ENCODE measurements at regions not wholly inside any gene's neighbourhood (a gene's known extent, or its start where the extent isn't known, plus 50 kb on each side); places are given as distances from the start of the nearest gene placed in this dataset.

DNA sequence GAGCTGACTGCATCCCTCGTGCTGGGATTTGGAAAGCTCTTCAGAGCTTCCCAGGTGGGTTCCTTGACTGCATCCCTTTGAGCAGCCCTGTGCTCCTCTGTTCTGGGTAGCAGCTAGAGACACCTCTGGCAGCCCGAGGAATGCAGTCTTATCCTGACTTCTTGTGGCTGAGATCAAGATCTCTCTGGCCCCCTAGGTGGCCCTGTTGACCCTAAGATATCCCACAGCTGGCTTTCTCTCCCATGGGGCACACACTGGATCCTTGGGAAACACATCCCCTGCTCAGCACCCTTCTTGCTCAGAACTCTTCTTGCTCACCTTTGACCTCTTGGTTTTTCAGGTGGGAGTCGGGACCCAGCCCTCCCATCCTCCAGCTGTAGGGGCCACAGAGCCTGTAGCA lies 237.2 kb downstream of the TSN start:
- no peaks in the 10 kb centered on the region for H3K4me1 ChIP-seq
- H3K36me3 ChIP-seq: no peaks in the 10 kb centered on the region
- TF ChIP-seq, protein P1, sequence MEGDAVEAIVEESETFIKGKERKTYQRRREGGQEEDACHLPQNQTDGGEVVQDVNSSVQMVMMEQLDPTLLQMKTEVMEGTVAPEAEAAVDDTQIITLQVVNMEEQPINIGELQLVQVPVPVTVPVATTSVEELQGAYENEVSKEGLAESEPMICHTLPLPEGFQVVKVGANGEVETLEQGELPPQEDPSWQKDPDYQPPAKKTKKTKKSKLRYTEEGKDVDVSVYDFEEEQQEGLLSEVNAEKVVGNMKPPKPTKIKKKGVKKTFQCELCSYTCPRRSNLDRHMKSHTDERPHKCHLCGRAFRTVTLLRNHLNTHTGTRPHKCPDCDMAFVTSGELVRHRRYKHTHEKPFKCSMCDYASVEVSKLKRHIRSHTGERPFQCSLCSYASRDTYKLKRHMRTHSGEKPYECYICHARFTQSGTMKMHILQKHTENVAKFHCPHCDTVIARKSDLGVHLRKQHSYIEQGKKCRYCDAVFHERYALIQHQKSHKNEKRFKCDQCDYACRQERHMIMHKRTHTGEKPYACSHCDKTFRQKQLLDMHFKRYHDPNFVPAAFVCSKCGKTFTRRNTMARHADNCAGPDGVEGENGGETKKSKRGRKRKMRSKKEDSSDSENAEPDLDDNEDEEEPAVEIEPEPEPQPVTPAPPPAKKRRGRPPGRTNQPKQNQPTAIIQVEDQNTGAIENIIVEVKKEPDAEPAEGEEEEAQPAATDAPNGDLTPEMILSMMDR (IDR thresholded peaks at IDR 0.05): no peak
- DNase-seq: no peak
- no peak overlapping the region for H3K4me3 ChIP-seq
- H3K27me3 ChIP-seq: no peaks in the 10 kb centered on the region
- no peaks in the 10 kb centered on the region for H3K9me3 ChIP-seq
- H3K27ac ChIP-seq: no peak overlapping the region
- intact Hi-C loops (cut with DNase I; ENCODE audit: low total_unique reads): no loop called here

DNA sequence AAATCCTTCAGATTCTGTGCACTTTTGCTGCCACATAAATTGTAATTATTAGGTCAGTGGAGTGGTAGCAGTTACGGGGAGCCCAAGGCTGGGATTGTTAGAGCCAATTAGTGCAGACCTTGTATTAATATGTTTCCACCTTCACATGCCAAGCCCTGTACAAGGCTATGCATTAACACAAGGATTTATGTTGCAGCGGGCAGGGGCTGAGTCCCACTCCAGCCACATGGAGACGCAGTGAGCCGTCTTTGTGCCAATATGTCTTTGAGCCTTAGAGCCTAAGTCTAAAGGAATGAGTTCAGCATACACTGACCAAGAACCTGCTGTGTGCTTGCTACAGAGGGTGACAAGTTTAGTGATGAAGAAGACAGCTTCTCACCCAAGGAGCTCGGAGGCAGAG lies 238.2 kb downstream of the TSN start:
- Histone ChIP-seq H3K9me3 (no peaks in the 10 kb centered on the region), H3K27ac (no peak overlapping the region), H3K27me3 (no peaks in the 10 kb centered on the region), H3K4me3 (no peak overlapping the region), H3K36me3 (no peaks in the 10 kb centered on the region), H3K4me1 (no peaks in the 10 kb centered on the region)
- intact Hi-C loops (cut with DNase I; ENCODE audit: low total_unique reads): no loop called here
- TF ChIP-seq, protein P1 (IDR thresholded peaks at IDR 0.05): no peak
- no peak for DNase-seq

DNA sequence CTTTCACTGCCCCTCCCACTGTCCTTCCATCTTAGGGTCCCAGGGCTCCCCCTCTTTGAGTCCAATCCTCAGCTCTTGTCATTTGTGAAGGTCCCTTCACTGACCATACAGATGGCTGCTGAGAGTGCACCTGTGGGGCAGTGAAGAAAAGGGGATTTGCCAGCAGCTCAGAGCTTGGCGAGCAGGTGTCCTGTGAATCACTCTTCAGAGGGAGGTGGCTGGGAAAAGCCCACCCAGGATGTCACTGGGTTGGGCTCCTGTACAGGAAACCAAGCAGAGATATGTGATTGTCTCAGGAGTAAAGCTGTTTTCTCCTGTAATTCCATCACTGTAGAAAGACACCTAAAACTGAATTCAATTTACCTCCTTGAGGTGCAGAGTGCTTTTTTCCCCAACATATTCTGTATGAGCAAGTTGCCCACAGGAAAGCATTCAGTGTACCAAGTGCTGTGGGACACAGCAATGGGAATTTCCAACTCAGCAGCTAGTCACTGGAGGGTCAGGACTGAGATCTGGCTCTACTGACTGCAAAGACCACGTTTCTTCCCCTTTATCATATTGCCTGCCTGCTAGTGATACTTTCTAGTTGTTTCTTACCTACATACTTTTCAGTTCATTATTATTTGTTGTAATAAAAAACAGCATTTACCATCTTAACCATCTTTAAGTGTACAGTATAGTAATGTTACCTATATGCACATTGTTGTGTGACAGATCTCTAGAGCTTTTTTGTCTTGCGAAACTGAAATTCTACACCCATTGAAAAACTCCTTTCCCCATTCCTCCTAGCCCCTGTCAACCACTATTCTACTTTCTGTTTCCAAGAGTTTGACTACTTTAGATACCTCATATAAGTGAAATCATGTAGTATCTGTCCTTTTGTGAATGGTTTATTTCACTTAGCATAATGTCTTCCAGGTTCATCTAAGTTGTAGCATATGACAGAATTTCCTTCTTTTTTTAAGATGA lies 239.1 kb downstream of the TSN start:
- Histone ChIP-seq H3K36me3 (no peaks in the 10 kb centered on the region), H3K9me3 (no peaks in the 10 kb centered on the region), H3K4me3 (no peak overlapping the region), H3K27me3 (no peaks in the 10 kb centered on the region), H3K27ac (no peak overlapping the region), H3K4me1 (no peaks in the 10 kb centered on the region)
- TF ChIP-seq, protein P1 (IDR thresholded peaks at IDR 0.05): no peak
- intact Hi-C loops (cut with DNase I; ENCODE audit: low total_unique reads): no loop called here
- DNase-seq: no peak

DNA sequence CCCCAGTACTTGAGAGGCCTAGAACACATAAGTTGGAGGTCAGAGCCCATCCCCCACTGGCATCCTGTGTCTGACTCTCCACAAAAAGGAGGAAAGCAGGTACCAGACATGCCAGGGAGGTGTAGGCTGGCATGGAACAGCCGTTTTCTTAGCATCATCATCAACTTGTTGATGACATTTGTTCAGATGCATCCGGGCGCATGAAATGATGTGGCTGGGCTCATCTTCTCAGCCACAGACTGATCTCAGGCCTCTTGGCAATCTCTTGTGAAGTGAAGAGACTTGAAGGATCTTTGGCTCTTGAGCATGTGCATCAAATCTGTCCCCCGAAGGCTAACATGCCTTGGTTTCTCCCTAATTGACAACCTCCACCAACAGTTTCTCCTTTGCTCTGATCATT lies 243.3 kb downstream of the TSN start:
- no peaks in the 10 kb centered on the region for H3K4me1 ChIP-seq
- no peak overlapping the region for H3K4me3 ChIP-seq
- intact Hi-C loops (cut with DNase I; ENCODE audit: low total_unique reads): no loop called here
- TF ChIP-seq, protein P1 (IDR thresholded peaks at IDR 0.05): no peak
- DNase-seq: no peak
- H3K36me3 ChIP-seq: no peaks in the 10 kb centered on the region
- no peak overlapping the region for H3K27ac ChIP-seq
- no peaks in the 10 kb centered on the region for H3K9me3 ChIP-seq
- H3K27me3 ChIP-seq: no peaks in the 10 kb centered on the region

DNA sequence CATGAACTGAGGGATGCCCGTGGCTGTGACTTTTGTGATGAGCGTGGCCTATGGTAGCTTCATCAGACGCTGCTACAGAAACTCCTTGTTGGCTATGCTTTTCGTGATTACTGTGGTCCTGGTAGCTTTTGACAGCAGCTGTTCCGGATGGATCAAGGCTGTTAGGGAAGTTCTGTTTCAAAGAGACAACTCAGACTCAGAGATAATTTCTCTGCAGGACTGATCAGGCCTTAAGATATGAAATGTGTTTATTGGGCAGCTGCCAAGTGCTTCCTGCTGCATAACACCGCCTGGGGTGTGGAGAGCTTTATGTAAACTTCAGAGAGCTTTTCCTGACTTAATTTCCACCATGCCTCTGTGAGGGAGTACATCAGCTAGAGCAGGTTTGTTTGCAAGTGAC lies 243.8 kb downstream of the TSN start:
- TF ChIP-seq, protein P1 (IDR thresholded peaks at IDR 0.05): no peak
- no peak for DNase-seq
- H3K4me1 ChIP-seq: no peaks in the 10 kb centered on the region
- no peak overlapping the region for H3K27ac ChIP-seq
- intact Hi-C loops (cut with DNase I; ENCODE audit: low total_unique reads): no loop called here
- H3K27me3 ChIP-seq: no peaks in the 10 kb centered on the region
- no peaks in the 10 kb centered on the region for H3K36me3 ChIP-seq
- H3K9me3 ChIP-seq: no peaks in the 10 kb centered on the region
- H3K4me3 ChIP-seq: no peak overlapping the region
